Endothelial cell of umbilical vein (primary cell): ENCODE measurements at regions not wholly inside any gene's neighbourhood (a gene's known extent, or its start where the extent isn't known, plus 50 kb on each side); places are given as distances from the start of the nearest gene placed in this dataset.

Experiments used
- CTCF ChIP-seq, 2 donors: IDR thresholded peaks; 1 replicate in 1 of 2; 2 replicates in 1 of 2; pipeline ENCODE4 v1.5.1; 2011; ENCODE audit warnings: low read length in 2 of 2, mild to moderate bottlenecking in 2 of 2, moderate library complexity in 2 of 2, control low read depth in 1 of 2, inconsistent platforms in 1 of 2, low read depth in 1 of 2; ENCODE audit not compliant: insufficient read depth in 1 of 2; ENCODE audit errors: extremely low read depth in 1 of 2
- EZH2 ChIP-seq: IDR thresholded peaks from 2 replicates; pipeline ENCODE4 v1.6.1; 2012; ENCODE audit warnings: borderline replicate concordance, low read depth, mild to moderate bottlenecking, moderate library complexity, low read length, inconsistent platforms; ENCODE audit not compliant: severe bottlenecking
- FOS ChIP-seq: IDR thresholded peaks from 2 replicates; pipeline ENCODE4 v1.6.1; 2011; ENCODE audit warnings: mild to moderate bottlenecking, low read length, moderate library complexity, borderline replicate concordance; ENCODE audit not compliant: insufficient read depth
- GATA2 ChIP-seq: IDR thresholded peaks from 2 replicates; pipeline ENCODE4 v1.7.0; 2011; ENCODE audit warnings: low read depth, mild to moderate bottlenecking, moderate library complexity, mixed read lengths, low read length; ENCODE audit not compliant: insufficient read length, insufficient read depth
- JUN ChIP-seq: IDR thresholded peaks from 2 replicates; pipeline ENCODE4 v1.6.1; 2011; ENCODE audit warnings: borderline replicate concordance, low read depth; ENCODE audit not compliant: insufficient read length, insufficient read depth
- POLR2A ChIP-seq: IDR thresholded peaks from 2 replicates; pipeline ENCODE4 v1.6.1; 2012; ENCODE audit warnings: low read depth, mild to moderate bottlenecking, control low read depth, low read length
- POLR2AphosphoS5 ChIP-seq: IDR thresholded peaks from 2 replicates; pipeline ENCODE4 v1.6.1; 2012; ENCODE audit warnings: low read depth, mild to moderate bottlenecking, control low read depth, low read length, moderate library complexity; ENCODE audit not compliant: insufficient read depth

- TF ChIP-seq EZH2: no peak
- TF ChIP-seq CTCF (IDR thresholded peaks at IDR 0.05; ENCODE audit: extremely low read depth in 1 of 2, insufficient read depth in 1 of 2, low read depth in 1 of 2, low read length in 2 of 2): no peak
- TF ChIP-seq POLR2A: no peak
- TF ChIP-seq GATA2: no peak
- no peak for TF ChIP-seq POLR2AphosphoS5
- TF ChIP-seq JUN: no peak
- no peak for TF ChIP-seq FOS
These were observed 345.1 kb upstream of the HS3ST1 start for GRCh38 chr4:11773798-11774197.
